Testis (tissue), 2 donors: ENCODE measurements at regions not wholly inside any gene's neighbourhood (a gene's known extent, or its start where the extent isn't known, plus 50 kb on each side); places are given as distances from the start of the nearest gene placed in this dataset.

Source experiments
- POLR2A ChIP-seq: fragments of 450-650 bp; IDR thresholded peaks from one replicate; pipeline ENCODE4 v1.6.1; 2017; ENCODE audit warnings: antibody characterized with exemption, mild to moderate bottlenecking, moderate library complexity
- TF ChIP-seq, protein P1 (sequence below), 3 experiments: fragments of 450-650 bp in 2 of 3; fragments of 200-600 bp in 1 of 3; sonication (generic) in 1 of 3; IDR thresholded peaks; one replicate each; pipeline ENCODE4 v1.5.1; 2016 to 2019; ENCODE audit warnings: antibody characterized with exemption in 3 of 3, mild to moderate bottlenecking in 2 of 3, moderate library complexity in 1 of 3

DNA sequence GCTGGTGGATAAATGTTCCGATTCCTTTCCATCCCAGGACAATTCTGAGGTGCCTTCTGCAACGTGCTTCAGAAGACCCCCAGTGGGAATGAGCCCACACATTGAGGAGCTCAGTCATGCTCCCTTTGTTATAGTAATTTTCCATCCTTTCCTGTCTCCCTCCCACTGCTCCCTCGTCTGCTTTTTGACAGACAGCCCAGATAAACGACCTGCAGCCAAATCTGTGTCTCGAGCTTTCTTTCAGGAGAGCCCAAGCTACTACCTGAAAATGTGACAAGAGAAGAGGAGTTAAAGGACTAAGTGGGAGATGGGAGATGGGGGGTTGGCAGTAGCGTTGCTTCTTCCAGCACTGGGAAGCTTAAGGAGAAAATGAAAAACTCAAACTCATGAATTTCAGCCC lies 65.9 kb upstream of the LRRN2 start:
- TF ChIP-seq POLR2A, result no peak
- TF ChIP-seq, protein P1, sequence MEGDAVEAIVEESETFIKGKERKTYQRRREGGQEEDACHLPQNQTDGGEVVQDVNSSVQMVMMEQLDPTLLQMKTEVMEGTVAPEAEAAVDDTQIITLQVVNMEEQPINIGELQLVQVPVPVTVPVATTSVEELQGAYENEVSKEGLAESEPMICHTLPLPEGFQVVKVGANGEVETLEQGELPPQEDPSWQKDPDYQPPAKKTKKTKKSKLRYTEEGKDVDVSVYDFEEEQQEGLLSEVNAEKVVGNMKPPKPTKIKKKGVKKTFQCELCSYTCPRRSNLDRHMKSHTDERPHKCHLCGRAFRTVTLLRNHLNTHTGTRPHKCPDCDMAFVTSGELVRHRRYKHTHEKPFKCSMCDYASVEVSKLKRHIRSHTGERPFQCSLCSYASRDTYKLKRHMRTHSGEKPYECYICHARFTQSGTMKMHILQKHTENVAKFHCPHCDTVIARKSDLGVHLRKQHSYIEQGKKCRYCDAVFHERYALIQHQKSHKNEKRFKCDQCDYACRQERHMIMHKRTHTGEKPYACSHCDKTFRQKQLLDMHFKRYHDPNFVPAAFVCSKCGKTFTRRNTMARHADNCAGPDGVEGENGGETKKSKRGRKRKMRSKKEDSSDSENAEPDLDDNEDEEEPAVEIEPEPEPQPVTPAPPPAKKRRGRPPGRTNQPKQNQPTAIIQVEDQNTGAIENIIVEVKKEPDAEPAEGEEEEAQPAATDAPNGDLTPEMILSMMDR (IDR thresholded peaks at IDR 0.05), result no peak
